SK-N-SH (cell line): ENCODE measurements at regions not wholly inside any gene's neighbourhood (a gene's known extent, or its start where the extent isn't known, plus 50 kb on each side); places are given as distances from the start of the nearest gene placed in this dataset.

Source experiments
- CTCF ChIA-PET: fragments of 300-600, 350-600 bp; formaldehyde crosslinking; extraction: SDS; loops from one replicate; lab custom pipeline; 2021; lab: Yijun Ruan, JAX
- POLR2A ChIA-PET: fragments of 350-600 bp; sonication (Branson Sonifier 250); formaldehyde crosslinking; extraction: SDS; loops from one replicate; lab custom pipeline; 2020; ENCODE audit warnings: antibody characterized with exemption, inconsistent platforms; lab: Yijun Ruan, JAX
- DNase-seq: peaks from one replicate; pipeline ENCODE4 v3.0.0; 2012
- H2AFZ ChIP-seq: fragments of 200-600 bp; sonication (generic); 2 replicates; pipeline ENCODE4 v1.8.1; 2016; ENCODE audit warnings: antibody characterized with exemption, mild to moderate bottlenecking, low read depth
- H3F3A ChIP-seq: fragments of 200-600 bp; sonication (generic); replicated peaks from 2 replicates; pipeline ENCODE3; 2016; ENCODE audit warnings: antibody characterized with exemption, mild to moderate bottlenecking; ENCODE audit not compliant: insufficient read depth
- H3K27ac ChIP-seq, 2 experiments: fragments of 200-500 bp in 1 of 2; fragments of 200-600 bp in 1 of 2; sonication (Bioruptor generic) in 1 of 2; sonication (generic), shearing (Covaris generic) in 1 of 2; 2 replicates each; pipeline versions ENCODE4 v1.5.1 to v1.6.1; 2014 to 2016; ENCODE audit warnings: low read depth in 2 of 2, inconsistent platforms in 1 of 2, low read length in 1 of 2, mild to moderate bottlenecking in 1 of 2, mixed read lengths in 1 of 2
- H3K27me3 ChIP-seq: fragments of 200-600 bp; sonication (generic), shearing (Covaris generic); 2 replicates; pipeline ENCODE4 v1.6.1; 2016; ENCODE audit warnings: mixed run types; ENCODE audit not compliant: insufficient read depth
- H3K36me3 ChIP-seq, 2 experiments: fragments of 200-500 bp in 1 of 2; fragments of 200-600 bp in 1 of 2; sonication (Bioruptor generic) in 1 of 2; sonication (generic) in 1 of 2; replicated peaks in 1 of 2; 2 replicates each; pipeline versions ENCODE3 to v1.5.1; 2014 to 2016; ENCODE audit warnings: low read length in 1 of 2, mild to moderate bottlenecking in 1 of 2; ENCODE audit not compliant: insufficient read depth in 2 of 2, control insufficient read depth in 1 of 2
- H3K4me1 ChIP-seq, 2 experiments: fragments of 200-500 bp in 1 of 2; fragments of 200-600 bp in 1 of 2; sonication (Bioruptor generic) in 1 of 2; sonication (generic), shearing (Covaris generic) in 1 of 2; 2 replicates each; pipeline versions ENCODE4 v1.5.1 to v1.6.1; 2014 to 2016; ENCODE audit warnings: low read depth in 1 of 2, low read length in 1 of 2, mixed run types in 1 of 2; ENCODE audit not compliant: insufficient read depth in 2 of 2, control insufficient read depth in 1 of 2
- H3K4me2 ChIP-seq: fragments of 200-600 bp; sonication (generic), shearing (Covaris generic); 2 replicates; pipeline ENCODE4 v1.6.1; 2017; ENCODE audit warnings: mixed run types
- H3K4me3 ChIP-seq, 2 experiments: fragments of 200-500 bp in 1 of 2; fragments of 200-600 bp in 1 of 2; sonication (Bioruptor generic) in 1 of 2; sonication (generic), shearing (Covaris generic) in 1 of 2; 2 replicates each; pipeline versions ENCODE4 v1.5.1 to v1.8.1; 2014 to 2016; ENCODE audit warnings: low read depth in 2 of 2, inconsistent platforms in 1 of 2, low read length in 1 of 2, mild to moderate bottlenecking in 1 of 2, mixed read lengths in 1 of 2, moderate library complexity in 1 of 2
- H3K79me2 ChIP-seq: fragments of 200-600 bp; sonication (generic); 2 replicates; pipeline ENCODE4 v1.8.1; 2017; ENCODE audit warnings: mild to moderate bottlenecking; ENCODE audit not compliant: insufficient read depth
- H3K9ac ChIP-seq: fragments of 200-600 bp; sonication (generic); 2 replicates; pipeline ENCODE4 v1.6.1; 2017; ENCODE audit warnings: mixed run types
- H3K9me2 ChIP-seq: fragments of 200-600 bp; sonication (generic); 2 replicates; pipeline ENCODE4 v1.6.1; 2017; ENCODE audit warnings: mixed run types
- H3K9me3 ChIP-seq: fragments of 200-600 bp; sonication (generic); 2 replicates; pipeline ENCODE4 v1.6.1; 2017; ENCODE audit warnings: mixed run types, mild to moderate bottlenecking, moderate library complexity
- H4K20me1 ChIP-seq: fragments of 200-600 bp; sonication (generic); 2 replicates; pipeline ENCODE4 v1.6.1; 2017; ENCODE audit warnings: mild to moderate bottlenecking, mixed run types; ENCODE audit not compliant: insufficient read depth
- EP300 ChIP-seq, 2 experiments: IDR thresholded peaks; 2 replicates each; pipeline versions ENCODE4 v1.4.0 to v1.6.1; 2012; ENCODE audit warnings: borderline replicate concordance in 1 of 2, low read depth in 1 of 2, low read length in 1 of 2
- FOSL2 ChIP-seq: IDR thresholded peaks from 2 replicates; pipeline ENCODE4 v1.4.0; 2012; ENCODE audit warnings: low read depth, mild to moderate bottlenecking, moderate library complexity, borderline replicate concordance
- FOXJ3 ChIP-seq: sonication (generic); formaldehyde crosslinking; IDR thresholded peaks from 2 replicates; pipeline ENCODE4 v1.5.1; 2020; ENCODE audit warnings: mild to moderate bottlenecking, missing genetic modification reagents
- MEF2A ChIP-seq: IDR thresholded peaks from 2 replicates; pipeline ENCODE4 v1.4.0; 2012; ENCODE audit warnings: low read depth, borderline replicate concordance
- NFIC ChIP-seq: IDR thresholded peaks from 2 replicates; pipeline ENCODE4 v1.4.0; 2012; ENCODE audit warnings: borderline replicate concordance
- PBX3 ChIP-seq: IDR thresholded peaks from 2 replicates; pipeline ENCODE4; 2012
- POLR2AphosphoS5 ChIP-seq: IDR thresholded peaks from 2 replicates; pipeline ENCODE4 v1.6.1; 2012; ENCODE audit warnings: low read depth, low read length
- RCOR1 ChIP-seq: fragments of 150-350 bp; IDR thresholded peaks from 2 replicates; pipeline ENCODE4 v1.6.1; 2017; ENCODE audit warnings: antibody characterized with exemption, low read length
- RFX5 ChIP-seq: IDR thresholded peaks from 2 replicates; pipeline ENCODE4 v1.6.1; 2012; ENCODE audit warnings: mild to moderate bottlenecking, improper control_type of control experiment, low read length
- TAF1 ChIP-seq: IDR thresholded peaks from 2 replicates; pipeline ENCODE4 v1.6.1; 2012; ENCODE audit warnings: low read depth, mild to moderate bottlenecking, low read length, moderate library complexity, borderline replicate concordance
- TEAD4 ChIP-seq: IDR thresholded peaks from 2 replicates; pipeline ENCODE4 v1.4.0; 2012; ENCODE audit warnings: mild to moderate bottlenecking, borderline replicate concordance; ENCODE audit not compliant: insufficient read depth
- USF1 ChIP-seq: IDR thresholded peaks from 2 replicates; pipeline ENCODE4 v1.4.0; 2012; ENCODE audit warnings: low read depth, borderline replicate concordance
- USF2 ChIP-seq: fragments of 150-350 bp; IDR thresholded peaks from 2 replicates; pipeline ENCODE4 v1.6.1; 2017; ENCODE audit warnings: antibody characterized with exemption, low read length, low read depth, borderline replicate concordance
- ZBTB33 ChIP-seq: IDR thresholded peaks from 2 replicates; pipeline ENCODE4 v1.4.0; 2012; ENCODE audit warnings: low read depth, borderline replicate concordance
- WGBS: methylation state at CpG from one replicate; pipeline ENCODE4 v1.1.6; 2017; ENCODE audit warnings: low lambda C conversion rate; 5-methylcytosine and 5-hydroxymethylcytosine counted together

- CTCF ChIA-PET: interaction anchor here (0.6 to 1.5 kb wide), 4 partner anchors 11 to 568 kb away, joined by 3 to 7 read pairs (median 3); no protein-coding TSS in a partner anchor
- no peak overlapping the region for H2AFZ ChIP-seq
Measured at GRCh38 chr20:48051794-48052474, 266.7 kb upstream of the SULF2 start.

GRCh38 chr20:48049641-48050040 lies 264.4 kb upstream of the SULF2 start:
- no peaks in the 10 kb centered on the region for H3K79me2 ChIP-seq
- no peak overlapping the region for H3K27ac ChIP-seq
- no peaks in the 10 kb centered on the region for H3K36me3 ChIP-seq
- no peaks in the 10 kb centered on the region for H3K27me3 ChIP-seq
- no peak for TF ChIP-seq POLR2AphosphoS5
- TF ChIP-seq MEF2A: no peak
- no peak for TF ChIP-seq RFX5
- no peak for TF ChIP-seq FOSL2
- TF ChIP-seq, all 33 proteins: peak for 0
- ChIA-PET CTCF (interaction anchor here (1.1 to 1.7 kb wide), 3 partner anchors 263 to 571 kb away, joined by 3 to 5 read pairs (median 5); no protein-coding TSS in a partner anchor), POLR2A (no interaction called here)
- Histone ChIP-seq H3K9me3 (no peaks in the 10 kb centered on the region), H3K9me2 (no peaks in the 10 kb centered on the region), H3K4me1 (peaks cover 9 to 12% of the 10 kb centered on the region in 2 experiments; a peak in 2 of 4 replicates), H3K4me3 (no peak overlapping the region), H4K20me1 (no peaks in the 10 kb centered on the region), H3K4me2 (no peak overlapping the region), H3K9ac (no peak overlapping the region), H3F3A (no peaks in the 10 kb centered on the region), H2AFZ (no peak overlapping the region)
- WGBS: 38% methylated on average over 1 of the region's 1 CpG
- no peak for DNase-seq

More at GRCh38 chr20:48051794-48052474, 266.7 kb upstream of the SULF2 start:
- no peak overlapping the region for H3K4me3 ChIP-seq
- H3K27ac ChIP-seq: peak overlapping the region; percentile 53 to 77; a peak in 3 of 4 replicates
- no peak overlapping the region for H3K4me2 ChIP-seq
- H3K79me2 ChIP-seq: no peaks in the 10 kb centered on the region
- peak; percentile 69 for DNase-seq
- no peak overlapping the region for H3K9ac ChIP-seq
- POLR2A ChIA-PET: no interaction called here
- no peaks in the 10 kb centered on the region for H3K9me3 ChIP-seq
- TF ChIP-seq NFIC (peak; percentile 54; the same call in 1 of the 2 replicates), ZBTB33 (no peak), FOSL2 (peak; percentile 14; the same call in 1 of the 2 replicates)
- TF ChIP-seq, all 33 proteins: peak for 2
- H3K36me3 ChIP-seq: no peaks in the 10 kb centered on the region
- 2% methylated on average over 3 of the region's 3 CpGs for WGBS
- H3K27me3 ChIP-seq: no peaks in the 10 kb centered on the region
- H4K20me1 ChIP-seq: no peaks in the 10 kb centered on the region
- no peaks in the 10 kb centered on the region for H3F3A ChIP-seq
- H3K9me2 ChIP-seq: no peaks in the 10 kb centered on the region
- H3K4me1 ChIP-seq: peaks cover 9 to 12% of the 10 kb centered on the region in 2 experiments; a peak in 2 of 4 replicates

- no peak overlapping the region for H2AFZ ChIP-seq
- WGBS: 51% methylated on average over 3 of the region's 3 CpGs
- no peaks in the 10 kb centered on the region for H4K20me1 ChIP-seq
- no peaks in the 10 kb centered on the region for H3K27me3 ChIP-seq
- TF ChIP-seq EP300 (IDR thresholded peaks at IDR 0.05; ENCODE audit: borderline replicate concordance in 1 of 2, low read depth in 1 of 2, low read length in 1 of 2) (no peak), USF2 (no peak), USF1 (no peak), TEAD4 (no peak), PBX3 (no peak), FOXJ3 (CRISPR knock-in tag) (no peak), MEF2A (no peak), RCOR1 (no peak), TAF1 (no peak), RFX5 (no peak)
- no peak overlapping the region for H3K27ac ChIP-seq
- peaks cover 9 to 12% of the 10 kb centered on the region in 2 experiments; a peak in 2 of 4 replicates for H3K4me1 ChIP-seq
- no peak for DNase-seq
- H3K4me2 ChIP-seq: no peak overlapping the region
- H3K36me3 ChIP-seq: no peaks in the 10 kb centered on the region
- H3K9ac ChIP-seq: no peak overlapping the region
- POLR2A ChIA-PET: no interaction called here
- no peak overlapping the region for H3K4me3 ChIP-seq
- no peaks in the 10 kb centered on the region for H3K9me3 ChIP-seq
- H3K79me2 ChIP-seq: no peaks in the 10 kb centered on the region
- H3K9me2 ChIP-seq: no peaks in the 10 kb centered on the region
- H3F3A ChIP-seq: no peaks in the 10 kb centered on the region
- CTCF ChIA-PET: interaction anchor here (1.1 to 1.7 kb wide), 2 partner anchors 262 to 371 kb away, joined by 3 to 5 read pairs; no protein-coding TSS in a partner anchor
Measured at GRCh38 chr20:48049171-48049570, 263.9 kb upstream of the SULF2 start.
